ENCODE measurements at regions not wholly inside any gene's neighbourhood (a gene's known extent, or its start where the extent isn't known, plus 50 kb on each side); places are given as distances from the start of the nearest gene placed in this dataset.
"Not testable (repeated sequence)": the region's sequence is repeated elsewhere in the genome, so short reads cannot be mapped to it uniquely, and the experiment has no call there.

DNA sequence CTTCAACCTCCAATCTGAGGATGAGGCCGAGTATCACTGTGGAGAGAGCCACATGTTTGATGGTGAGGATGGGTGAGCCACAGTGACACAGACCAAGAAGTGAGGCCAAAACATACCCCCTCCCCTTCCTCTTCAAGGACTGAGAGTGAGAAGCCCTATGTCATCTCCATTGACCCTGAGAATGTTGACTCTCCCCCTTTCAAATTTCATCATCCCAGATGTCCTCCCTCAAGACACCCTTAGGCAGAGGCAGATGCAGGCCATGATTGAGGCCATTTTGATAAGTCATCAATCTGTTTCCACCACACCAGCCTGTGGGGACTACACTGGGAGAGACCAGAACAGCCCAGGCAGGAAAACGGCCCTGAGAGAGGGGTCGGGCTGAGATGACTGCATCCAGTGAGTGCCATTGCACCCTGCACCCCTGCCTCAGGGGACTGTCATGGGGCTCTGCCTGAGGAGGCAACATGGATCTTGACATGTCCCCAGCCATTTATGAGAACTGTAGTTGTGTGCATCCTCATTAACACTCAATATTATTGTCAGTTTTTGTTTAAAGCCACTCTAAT, 84.2 kb upstream of the IGLL5 start:
- no peak for DNase-seq (ENCODE audit: low read depth)

GRCh38 chr22:22810018-22810427, 77.6 kb upstream of the IGLL5 start:
- no peak for DNase-seq (ENCODE audit: low read depth)

DNA sequence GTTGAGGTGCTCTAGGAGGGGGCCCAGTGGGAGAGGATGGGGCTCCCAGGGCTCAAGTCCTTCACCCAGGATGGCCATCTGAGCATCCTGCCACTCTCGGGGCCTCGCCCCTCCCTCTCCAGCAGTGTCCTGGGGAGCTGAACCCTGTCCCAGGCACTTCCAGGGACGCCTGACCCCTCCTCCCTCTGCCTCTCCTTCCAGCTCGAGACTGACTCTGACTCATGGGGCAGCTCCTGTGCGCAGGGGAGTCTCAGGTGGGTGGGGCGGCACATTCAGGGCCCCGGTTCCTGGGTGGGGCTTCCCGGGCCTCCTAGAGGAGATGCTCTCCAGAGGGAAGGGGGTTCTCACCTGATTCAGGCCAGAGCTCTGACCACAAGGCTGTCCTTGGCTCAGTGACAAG, 77.1 kb upstream of the IGLL5 start:
- DNase-seq (ENCODE audit: low read depth): no peak

- DNase-seq (ENCODE audit: low read depth): no peak
Observed at GRCh38 chr22:22811016-22812009, 76.3 kb upstream of the IGLL5 start.

- DNase-seq (ENCODE audit: low read depth): no peak
Observed at GRCh38 chr22:22812031-22812905, 75.3 kb upstream of the IGLL5 start.

GRCh38 chr22:22813126-22814075, 74.2 kb upstream of the IGLL5 start:
- DNase-seq (ENCODE audit: low read depth): no peak

- no peak for DNase-seq (ENCODE audit: low read depth)
Observed at GRCh38 chr22:22814666-22815396, 72.8 kb upstream of the IGLL5 start.

- DNase-seq (ENCODE audit: low read depth): no peak
Observed at GRCh38 chr22:22815397-22816170, 72.0 kb upstream of the IGLL5 start.

GRCh38 chr22:22816171-22816514, 71.5 kb upstream of the IGLL5 start:
- no peak for DNase-seq (ENCODE audit: low read depth)

GRCh38 chr22:22816766-22817410, 70.7 kb upstream of the IGLL5 start:
- DNase-seq (ENCODE audit: low read depth): no peak

DNA sequence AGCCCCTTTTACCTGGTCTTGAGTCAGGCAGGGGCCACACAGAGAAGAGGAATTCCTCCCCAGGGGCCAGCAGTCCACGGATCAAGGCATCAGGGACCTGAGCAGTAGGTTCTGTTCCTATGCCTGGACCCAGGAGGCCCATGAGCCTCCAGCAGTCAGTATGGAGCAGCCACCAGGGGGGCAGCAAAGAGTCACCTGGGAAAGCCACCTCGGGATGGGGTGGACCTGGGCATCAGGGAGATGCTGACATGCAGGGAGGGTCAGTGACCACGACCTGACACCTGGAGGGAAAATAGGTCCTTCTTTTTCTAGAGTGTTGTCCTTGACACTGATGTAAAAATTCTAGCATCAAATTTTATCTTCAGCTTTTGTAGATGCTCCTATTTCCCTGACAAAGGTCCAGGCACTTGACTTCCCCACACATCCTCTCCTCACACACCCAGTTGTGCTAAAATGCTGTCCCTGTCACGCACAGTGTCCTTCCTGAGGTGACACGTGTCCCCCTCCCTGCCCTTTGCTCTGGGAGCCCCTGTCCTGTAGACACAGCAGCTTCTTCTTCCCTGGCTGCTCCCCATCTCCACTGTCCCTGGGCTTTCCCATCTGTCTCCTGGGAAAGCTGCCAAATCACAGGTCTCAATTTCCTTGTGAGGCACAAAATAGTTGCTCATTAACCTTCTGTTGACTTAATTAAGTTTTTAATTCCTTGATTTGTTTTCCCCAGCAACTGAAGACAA, 70.0 kb upstream of the IGLL5 start:
- no peak for DNase-seq (ENCODE audit: low read depth)

DNA sequence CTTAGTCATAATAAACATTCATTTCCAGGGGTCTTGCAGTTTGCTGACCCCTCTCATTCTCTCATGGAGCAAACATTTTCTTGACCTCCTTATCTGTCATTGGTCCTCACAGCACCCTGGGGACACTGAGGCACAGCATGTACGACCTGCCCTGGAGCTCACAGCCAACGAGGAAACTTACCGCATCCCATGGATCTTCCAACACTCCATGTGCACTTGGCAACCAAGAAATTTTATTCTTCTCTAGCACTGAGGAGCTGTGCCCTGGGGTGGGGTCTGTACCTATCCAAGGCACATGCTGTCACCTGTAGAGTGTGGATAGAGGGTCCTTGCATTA, 69.4 kb upstream of the IGLL5 start:
- no peak for DNase-seq (ENCODE audit: low read depth)

- DNase-seq (ENCODE audit: low read depth): no peak
Observed at GRCh38 chr22:22818861-22819855, 68.5 kb upstream of the IGLL5 start.

- no peak for DNase-seq (ENCODE audit: low read depth)
Observed at GRCh38 chr22:22820076-22820475, 67.5 kb upstream of the IGLL5 start.

DNA sequence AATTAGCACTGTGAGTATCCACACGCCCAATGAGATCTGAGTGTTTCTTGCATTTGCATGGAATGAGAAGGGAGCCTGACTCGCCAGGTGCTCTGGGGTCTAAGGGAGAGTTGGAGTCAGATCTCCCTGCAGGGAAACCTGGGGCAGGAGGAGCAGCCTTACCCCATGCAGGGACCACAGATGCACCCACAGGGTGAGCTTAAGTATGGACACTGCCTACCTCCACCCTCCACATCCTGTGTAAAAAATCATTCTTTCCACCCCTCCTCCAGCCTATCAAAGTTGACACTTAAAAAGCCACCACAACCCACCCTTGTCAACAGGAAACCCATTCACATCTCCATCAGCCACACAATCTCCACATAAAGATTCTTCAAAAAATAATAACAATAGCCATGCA, 67.0 kb upstream of the IGLL5 start:
- DNase-seq (ENCODE audit: low read depth): no peak

GRCh38 chr22:22821340-22821739, 66.3 kb upstream of the IGLL5 start:
- DNase-seq (ENCODE audit: low read depth): no peak

GRCh38 chr22:22822106-22822505, 65.5 kb upstream of the IGLL5 start:
- DNase-seq (ENCODE audit: low read depth): no peak

- DNase-seq (ENCODE audit: low read depth): not testable (repeated sequence)
Observed at GRCh38 chr22:22822553-22822952, 65.1 kb upstream of the IGLL5 start.

Data from stimulated activated CD8-positive, alpha-beta memory T cell treated with anti-CD3 and anti-CD28 coated beads, Interleukin-15, amount 100 ng/mL, for 24 hours (primary cell).